ENCODE measurements at regions not wholly inside any gene's neighbourhood (a gene's known extent, or its start where the extent isn't known, plus 50 kb on each side); places are given as distances from the start of the nearest gene placed in this dataset.

GRCh38 chrX:69085151-69085550 lies 80.1 kb downstream of the PJA1 start:
- TF ChIP-seq CTCF (IDR thresholded peaks at IDR 0.05; ENCODE audit: low read depth, low read length, poor library complexity, severe bottlenecking): no peak
- no peak for TF ChIP-seq EZH2phosphoT487 (IDR thresholded peaks at IDR 0.05; ENCODE audit: borderline replicate concordance, low read length)

All from DOHH2 (cell line).